ENCODE measurements at regions not wholly inside any gene's neighbourhood (a gene's known extent, or its start where the extent isn't known, plus 50 kb on each side); places are given as distances from the start of the nearest gene placed in this dataset.

DNA sequence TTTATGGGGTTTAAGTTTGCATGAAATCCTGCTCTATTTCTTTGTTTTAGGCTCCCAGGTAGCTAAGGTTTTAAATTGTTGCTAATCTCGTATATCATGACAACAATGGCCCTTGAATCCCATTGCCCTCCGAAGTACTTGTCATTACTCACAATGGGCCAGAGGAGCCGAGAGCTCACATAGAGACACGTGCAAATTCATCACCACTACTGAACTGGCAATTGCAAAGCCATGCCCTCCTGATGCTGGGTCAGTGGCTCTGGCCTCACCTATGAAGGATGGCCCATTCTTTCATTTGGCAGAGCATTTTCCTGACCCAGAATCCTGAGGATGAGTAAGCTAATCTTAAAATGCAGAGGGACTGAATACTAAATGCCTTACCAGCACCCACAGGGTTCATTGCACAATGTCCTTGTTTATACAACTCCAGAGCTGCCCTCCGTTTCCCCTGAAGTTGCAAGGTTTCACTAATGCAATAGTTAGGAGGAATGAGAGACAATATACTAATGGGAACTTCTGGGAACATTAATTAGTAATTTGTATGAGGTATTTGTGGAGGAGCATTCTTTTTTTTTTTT is 71.6 kb upstream of the GAREM1 start:
- DNase-seq (ENCODE audit: low read depth), result no peak

DNA sequence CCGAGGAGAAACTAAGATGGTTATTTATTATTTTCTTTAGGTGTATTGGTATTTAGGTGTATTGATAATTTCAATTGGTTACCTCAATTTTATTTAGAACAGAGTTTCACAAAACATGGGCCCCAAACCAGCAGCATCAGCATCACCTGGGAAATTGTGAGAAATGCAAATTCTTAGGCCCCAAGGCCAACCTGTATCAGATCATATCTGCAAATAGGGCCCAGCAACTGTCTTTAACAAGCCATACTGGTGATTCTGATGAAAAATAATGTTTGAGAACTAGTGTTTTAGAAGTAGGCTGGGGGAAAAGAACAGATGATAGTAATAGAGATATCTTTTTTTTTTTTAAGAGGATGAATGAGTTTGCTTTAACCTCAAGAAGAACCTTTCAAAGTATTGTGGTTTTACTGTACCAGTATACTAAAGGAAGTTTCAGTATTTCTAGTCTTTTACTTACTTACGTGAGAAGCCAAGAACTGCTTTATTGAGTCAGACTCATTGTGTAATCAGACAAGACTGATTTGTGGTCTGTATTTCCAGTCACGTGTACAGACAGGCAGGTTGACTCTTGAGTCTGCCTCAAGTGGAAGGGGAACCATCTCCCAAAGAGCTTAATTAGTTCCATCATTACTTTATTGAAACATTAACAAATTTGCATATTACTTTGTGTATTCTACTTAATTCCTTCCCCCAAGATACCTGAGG is 60.4 kb upstream of the GAREM1 start:
- DNase-seq (ENCODE audit: low read depth), result no peak

DNA sequence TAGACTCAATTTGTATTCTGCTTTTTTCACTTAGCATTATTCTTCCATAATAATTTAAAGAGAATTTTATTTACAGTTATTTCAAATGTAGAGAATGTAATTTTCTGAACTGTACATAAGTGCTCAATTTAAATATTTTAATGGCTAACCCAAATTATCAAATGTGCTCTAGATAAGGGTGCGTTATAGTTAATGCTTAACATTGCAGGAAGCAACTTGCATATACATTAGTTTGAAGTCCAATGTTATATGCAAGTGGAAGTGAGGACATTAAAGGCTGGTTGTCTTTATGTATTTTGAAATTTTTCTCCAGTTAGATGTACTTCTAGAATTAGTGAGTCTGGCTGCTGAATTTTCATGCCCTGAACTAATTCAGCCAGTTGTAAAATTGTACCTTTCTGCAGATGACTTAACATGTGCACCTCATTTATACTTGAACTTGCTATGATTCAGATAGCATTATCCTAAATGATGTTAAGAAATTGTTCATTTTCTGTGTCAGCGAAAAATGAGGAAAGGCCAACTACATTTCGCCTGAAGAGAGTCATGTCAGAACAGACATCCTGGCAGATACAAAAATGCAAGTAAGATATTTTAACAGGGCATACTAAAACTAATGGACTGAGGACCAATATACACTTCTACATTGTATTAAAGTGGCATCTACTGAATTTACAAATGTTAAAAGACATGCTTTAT is 59.2 kb upstream of the GAREM1 start:
- no peak for DNase-seq (ENCODE audit: low read depth)

DNA sequence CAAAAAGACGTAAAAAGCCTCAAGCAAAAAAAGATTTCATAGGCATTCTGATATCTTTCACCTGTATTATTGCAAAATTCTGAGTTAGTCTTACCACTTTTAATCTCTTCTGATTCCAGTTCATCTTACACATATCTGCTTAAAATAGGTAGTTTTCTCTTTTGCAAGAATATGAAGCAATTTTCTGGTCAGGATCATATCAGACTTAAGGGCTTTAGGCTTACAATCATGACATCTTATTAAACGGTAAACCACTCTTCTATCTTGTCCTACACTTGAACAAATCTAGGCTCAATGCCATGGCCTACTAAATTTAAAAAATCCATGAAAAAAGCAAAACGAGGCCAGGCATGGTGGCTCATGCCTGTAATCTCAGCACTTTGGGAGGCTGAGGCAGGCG is 50.1 kb upstream of the GAREM1 start:
- no peak for DNase-seq (ENCODE audit: low read depth)

Measured in HS-5 (cell line).